GM19372 (cell line): ENCODE measurements at regions not wholly inside any gene's neighbourhood (a gene's known extent, or its start where the extent isn't known, plus 50 kb on each side); places are given as distances from the start of the nearest gene placed in this dataset.
"Not testable (repeated sequence)": the region's sequence is repeated elsewhere in the genome, so short reads cannot be mapped to it uniquely, and the experiment has no call there.

Experiments used
- ATAC-seq: cut with Tn5 transposase; IDR thresholded peaks from one replicate; pipeline ENCODE4 v1.9.1; 2021; ENCODE audit warnings: mild to moderate bottlenecking, low read depth, moderate library complexity; ENCODE audit not compliant: unreplicated experiment

DNA sequence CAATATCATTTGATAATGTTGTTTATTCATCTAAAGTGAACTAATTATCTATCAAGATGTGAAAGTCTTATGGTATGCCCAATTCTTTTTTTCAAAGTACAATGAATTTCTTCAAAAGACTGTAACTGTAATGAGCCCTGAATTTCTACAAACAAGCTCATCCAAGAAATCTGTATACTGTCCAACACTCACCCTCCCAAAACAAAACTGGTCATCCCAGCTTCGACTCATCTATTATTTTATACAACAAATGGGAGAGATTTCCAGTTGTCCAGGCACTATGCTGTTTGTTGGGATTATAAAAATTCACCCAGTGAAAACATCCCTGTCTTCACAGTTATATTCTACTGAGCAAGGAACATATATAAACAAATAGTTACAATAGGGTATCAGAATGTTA is 806.9 kb downstream of the TNS3 start:
- no peak for ATAC-seq

DNA sequence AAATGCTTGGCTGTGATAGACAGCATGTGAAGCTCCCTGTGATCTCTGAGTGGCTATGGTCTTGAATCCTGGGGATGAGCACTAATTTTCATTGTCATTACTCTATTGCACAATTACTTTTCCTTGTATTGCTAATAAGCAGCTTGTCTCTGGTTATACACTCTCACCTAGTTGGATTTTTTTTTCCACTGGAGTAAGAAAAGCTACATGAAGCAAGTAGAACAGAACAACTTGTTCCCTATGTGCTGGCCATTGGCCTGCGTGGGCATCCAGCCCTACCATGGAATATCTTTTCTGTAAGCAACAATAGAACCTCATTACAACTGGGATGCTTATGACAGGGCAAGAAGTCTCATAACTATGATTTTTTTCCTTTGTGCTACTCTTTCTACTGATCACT is 807.4 kb downstream of the TNS3 start:
- ATAC-seq = no peak

DNA sequence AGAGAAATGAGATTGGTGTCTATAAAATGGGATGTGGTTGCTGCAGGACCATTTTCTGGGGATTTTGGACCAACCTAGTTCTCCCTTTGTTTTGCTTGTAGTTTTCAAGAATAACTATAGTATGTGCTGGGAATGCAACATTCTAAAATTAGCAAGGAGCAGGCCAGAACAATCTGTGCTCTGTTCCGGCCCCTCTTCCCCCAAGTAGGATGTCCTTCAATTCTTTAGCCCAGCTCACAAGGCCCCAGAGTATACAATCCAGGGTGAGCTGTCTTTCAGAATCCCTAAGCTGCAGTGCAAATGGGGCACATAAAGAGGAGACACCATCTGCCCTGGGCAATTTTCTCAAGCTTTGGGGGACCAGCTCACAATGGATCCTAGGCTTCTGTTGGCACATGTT is 809.1 kb downstream of the TNS3 start:
- no peak for ATAC-seq

DNA sequence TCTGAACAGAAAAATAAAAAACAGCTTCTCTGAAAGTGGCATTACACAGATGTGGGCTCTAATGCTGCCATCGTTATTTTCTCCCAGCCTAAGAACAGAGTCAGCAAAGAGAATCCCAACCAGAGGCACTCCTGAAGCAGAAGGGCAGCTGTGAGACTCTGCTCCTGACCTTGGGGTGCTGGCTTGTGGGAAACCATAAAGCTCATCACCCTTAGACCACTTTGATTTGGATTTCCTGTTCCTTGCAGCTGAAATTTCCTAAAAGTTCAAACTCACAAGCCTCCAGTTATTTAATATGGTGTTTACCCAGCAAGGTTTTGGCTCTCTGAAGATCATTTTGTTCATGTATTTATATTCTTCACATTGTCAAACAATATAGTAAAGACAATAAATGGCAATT is 814.8 kb downstream of the TNS3 start:
- no peak for ATAC-seq

- no peak for ATAC-seq
These were observed 817.6 kb downstream of the TNS3 start for GRCh38 chr7:46764100-46764936.

- no peak for ATAC-seq
These were observed 818.6 kb downstream of the TNS3 start for GRCh38 chr7:46763344-46763743.

- no peak for ATAC-seq
These were observed 822.0 kb downstream of the TNS3 start for GRCh38 chr7:46759711-46760480.

DNA sequence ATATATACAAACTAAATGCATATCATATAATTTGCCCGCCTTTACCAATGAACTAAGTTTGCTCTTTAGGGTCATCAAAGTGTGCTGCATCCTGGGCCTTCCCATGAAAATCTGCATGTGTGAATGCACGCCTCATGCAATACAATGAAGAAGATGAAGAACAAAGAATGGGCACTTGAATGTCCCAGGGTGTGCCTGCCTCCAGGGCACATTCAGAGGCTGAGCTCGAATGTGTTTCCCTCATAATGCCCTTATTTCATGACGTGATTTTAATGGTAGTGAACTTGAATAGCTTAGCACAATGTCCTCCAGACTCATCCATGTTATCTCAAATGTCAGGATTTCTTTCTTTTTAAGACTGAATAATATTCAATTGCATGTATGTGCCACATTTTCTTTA is 824.9 kb downstream of the TNS3 start:
- no peak for ATAC-seq

GRCh38 chr7:46756256-46756655 is 825.7 kb downstream of the TNS3 start:
- ATAC-seq = no peak

DNA sequence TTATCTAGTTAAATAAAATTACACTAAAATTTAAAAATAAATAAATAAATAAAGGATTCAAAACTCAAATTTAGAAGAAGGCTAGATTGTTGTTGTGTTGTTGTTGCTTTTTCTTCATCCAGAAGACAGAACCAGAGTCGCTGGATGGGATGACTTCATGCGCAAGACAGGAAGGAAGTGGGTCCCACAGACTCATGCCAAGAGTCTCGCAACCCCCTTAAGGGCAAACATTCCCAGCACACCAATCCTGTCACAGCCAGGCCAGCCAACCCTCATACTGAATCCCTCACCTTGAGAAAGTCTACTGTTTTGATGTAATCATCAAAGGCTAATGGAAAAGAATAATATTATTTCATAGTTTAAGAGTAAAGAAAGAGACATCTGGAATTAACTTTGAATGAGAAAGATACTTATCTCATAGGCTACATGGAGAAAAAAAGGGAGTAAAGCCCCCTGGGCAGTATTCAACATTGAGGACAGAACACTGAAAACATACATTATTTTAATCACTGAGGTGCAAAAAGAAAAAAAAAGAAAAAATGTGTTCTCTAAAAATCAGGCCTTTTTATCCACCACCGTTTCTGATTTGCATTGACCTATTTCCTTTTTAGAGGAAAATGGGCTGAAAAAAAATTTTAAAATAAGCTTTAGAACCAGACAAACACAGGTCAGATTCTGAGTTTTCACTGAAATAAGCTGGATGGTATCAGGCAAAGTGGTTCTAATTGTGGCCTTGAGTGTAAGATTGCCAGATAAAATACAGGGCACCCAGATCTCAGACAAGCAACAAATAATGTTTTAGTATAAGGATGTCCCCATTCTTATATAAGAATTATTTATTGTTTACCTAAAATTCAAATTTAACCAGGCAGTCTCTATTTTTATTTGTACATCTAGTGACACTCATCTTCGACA is 826.5 kb downstream of the TNS3 start:
- no peak for ATAC-seq

GRCh38 chr7:46754140-46754720 is 827.7 kb downstream of the TNS3 start:
- no peak for ATAC-seq

GRCh38 chr7:46753662-46754061 is 828.2 kb downstream of the TNS3 start:
- ATAC-seq = no peak

DNA sequence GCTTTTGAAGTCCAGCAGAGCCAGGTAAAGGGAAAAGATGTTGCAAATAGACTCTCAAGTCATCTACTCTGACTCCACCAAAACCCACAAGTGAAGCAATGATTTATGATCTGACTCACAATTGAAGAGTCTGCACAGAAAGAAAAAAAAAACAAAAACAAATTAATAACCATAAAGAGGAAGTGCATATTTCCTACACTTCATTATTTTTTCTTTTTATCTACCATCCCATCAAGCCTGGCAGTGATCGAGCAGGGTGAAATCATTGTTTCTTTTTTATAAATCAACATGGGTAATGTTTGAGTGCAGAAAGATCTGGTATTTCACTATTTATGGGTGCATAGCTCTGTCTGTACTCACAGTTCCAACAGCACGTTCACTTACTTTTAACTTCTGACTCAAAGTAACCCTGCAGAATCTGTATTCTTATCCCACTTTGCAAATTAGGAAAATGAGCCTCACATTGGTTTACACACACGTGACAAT is 829.0 kb downstream of the TNS3 start:
- ATAC-seq = no peak

DNA sequence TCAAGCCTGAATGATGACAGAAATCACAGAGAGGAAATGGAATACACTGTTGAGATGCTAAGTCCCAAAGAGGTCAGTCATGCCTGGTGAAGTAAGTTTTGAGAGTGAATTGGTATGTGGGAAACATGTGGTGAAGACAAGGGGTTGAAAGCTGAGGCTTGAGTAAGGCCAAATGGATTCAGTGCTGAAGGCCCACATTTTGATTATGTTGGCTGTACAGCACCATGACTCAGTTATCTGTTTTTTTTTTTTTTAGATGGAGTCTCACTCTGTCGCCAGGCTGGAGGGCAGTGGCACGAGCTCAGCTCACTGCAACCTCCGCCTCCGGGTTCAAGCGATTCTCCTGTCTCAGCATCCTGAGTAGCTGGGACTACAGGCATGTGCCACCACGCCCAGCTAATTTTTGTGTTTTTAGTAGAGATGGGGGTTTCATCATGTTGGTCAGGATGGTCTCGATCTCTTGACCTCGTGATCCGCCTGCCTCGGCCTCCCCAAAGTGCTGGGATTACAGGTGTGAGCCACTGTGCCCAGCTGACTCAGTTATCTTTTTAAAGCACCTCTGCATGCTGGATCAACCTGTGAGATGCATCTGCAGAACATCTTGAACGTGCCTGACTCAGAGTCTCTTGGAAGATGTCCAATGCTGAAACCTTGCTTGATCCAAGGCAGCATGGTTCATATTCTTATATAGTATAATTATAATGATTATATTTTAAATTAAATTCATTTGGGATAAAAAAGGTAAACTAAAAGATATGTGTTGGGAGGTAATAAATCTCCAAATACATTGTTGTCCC is 829.8 kb downstream of the TNS3 start:
- ATAC-seq = not testable (repeated sequence)

- ATAC-seq = no peak
These were observed 830.4 kb upstream of the IGFBP3 start for GRCh38 chr7:46751471-46751870.

DNA sequence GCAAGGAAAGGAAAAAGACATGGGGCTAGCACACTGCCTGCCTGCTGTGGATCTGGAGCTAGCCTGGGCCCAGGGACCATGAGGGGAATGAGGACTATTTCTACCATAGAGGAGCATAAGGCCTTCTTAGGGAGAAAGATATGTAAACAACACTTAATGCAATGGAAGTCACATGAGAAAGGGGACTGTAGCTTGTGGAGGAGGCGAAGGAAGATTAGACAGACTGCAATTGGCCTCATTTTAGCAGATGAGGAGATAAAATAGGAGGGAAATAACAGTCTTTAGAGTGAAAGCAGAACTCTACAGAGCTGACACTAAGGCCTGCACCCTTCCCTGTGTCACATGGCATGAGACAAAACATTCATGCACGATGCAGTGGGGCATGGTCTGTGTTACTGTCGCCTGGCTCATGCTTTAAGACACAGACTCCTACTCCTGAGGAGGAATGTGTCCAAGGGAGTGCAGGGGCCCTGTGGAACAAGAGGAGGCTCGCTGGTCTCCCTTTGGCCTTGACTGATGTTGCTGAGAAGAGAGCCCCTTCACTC is 829.3 kb upstream of the IGFBP3 start:
- ATAC-seq = no peak

DNA sequence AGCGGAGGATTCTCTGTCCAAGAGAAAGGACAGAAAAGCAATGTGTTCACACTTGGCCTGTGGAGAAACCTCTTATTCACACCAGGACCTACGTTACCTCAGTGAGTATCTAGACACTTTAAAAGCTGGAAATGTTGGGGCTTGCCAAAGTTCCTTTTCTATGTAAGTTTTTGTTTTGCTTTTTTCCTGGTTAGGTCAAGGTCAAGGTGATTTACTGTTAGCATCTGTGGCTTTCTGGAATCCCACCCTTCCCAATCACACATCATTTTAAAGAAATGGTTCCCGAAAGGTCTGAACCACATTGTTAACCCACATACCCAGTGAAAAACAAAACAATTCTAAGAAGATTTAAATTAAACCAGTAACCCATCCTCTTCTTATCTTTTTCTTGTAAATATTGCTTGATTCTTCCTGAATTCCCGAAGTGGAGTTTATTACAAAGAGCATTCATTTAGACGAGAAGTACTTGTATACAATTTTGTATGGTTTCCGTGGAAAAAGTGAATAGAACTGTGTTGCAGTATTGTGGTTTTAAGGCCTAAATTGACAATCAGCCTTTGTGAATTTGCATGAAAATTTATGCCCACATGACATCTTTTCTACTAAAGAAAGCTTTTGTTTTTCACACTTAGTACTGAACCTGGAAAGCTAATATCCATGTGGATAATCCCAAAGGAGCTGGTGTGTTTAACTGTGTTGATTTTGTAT is 827.0 kb upstream of the IGFBP3 start:
- no peak for ATAC-seq
